ENCODE measurements at regions not wholly inside any gene's neighbourhood (a gene's known extent, or its start where the extent isn't known, plus 50 kb on each side); places are given as distances from the start of the nearest gene placed in this dataset.
"Not testable (repeated sequence)": the region's sequence is repeated elsewhere in the genome, so short reads cannot be mapped to it uniquely, and the experiment has no call there.

- Histone ChIP-seq H3K27me3 (replicated peaks) (no peaks in the 10 kb centered on the region), H3K36me3 (replicated peaks) (no peaks in the 10 kb centered on the region), H3K4me3 (ENCODE audit: low read depth, low read length) (no peak overlapping the region), H3K27ac (no peak overlapping the region)
- DNase-seq = no peak
- in situ Hi-C loops (cut with HindIII; ENCODE audit: low pct_ligation_motif_present, low sequenced_read_pairs) = no loop called here
- TF ChIP-seq CTCF (IDR thresholded peaks at IDR 0.05; ENCODE audit: low read depth, low read length, missing control alignments) = no peak
Measured at GRCh38 chr7:16094651-16095050, 326.7 kb downstream of the CRPPA start.

GRCh38 chr7:16092711-16093110 lies 328.6 kb downstream of the CRPPA start:
- Histone ChIP-seq H3K4me3 (ENCODE audit: low read depth, low read length) (no peak overlapping the region), H3K36me3 (replicated peaks) (no peaks in the 10 kb centered on the region), H3K27ac (no peak overlapping the region), H3K27me3 (replicated peaks) (no peaks in the 10 kb centered on the region)
- TF ChIP-seq CTCF (IDR thresholded peaks at IDR 0.05; ENCODE audit: low read depth, low read length, missing control alignments) = no peak
- DNase-seq = no peak
- in situ Hi-C loops (cut with HindIII; ENCODE audit: low pct_ligation_motif_present, low sequenced_read_pairs) = no loop called here

GRCh38 chr7:16091701-16092310 lies 329.5 kb downstream of the CRPPA start:
- no peak for TF ChIP-seq CTCF (IDR thresholded peaks at IDR 0.05; ENCODE audit: low read depth, low read length, missing control alignments)
- no peak overlapping the region for H3K27ac ChIP-seq
- H3K27me3 ChIP-seq (replicated peaks) = no peaks in the 10 kb centered on the region
- DNase-seq = no peak
- H3K4me3 ChIP-seq (ENCODE audit: low read depth, low read length) = no peak overlapping the region
- in situ Hi-C loops (cut with HindIII; ENCODE audit: low pct_ligation_motif_present, low sequenced_read_pairs) = no loop called here
- H3K36me3 ChIP-seq (replicated peaks) = no peaks in the 10 kb centered on the region

- Histone ChIP-seq H3K27ac (no peak overlapping the region), H3K27me3 (replicated peaks) (no peaks in the 10 kb centered on the region), H3K4me3 (ENCODE audit: low read depth, low read length) (no peak overlapping the region), H3K36me3 (replicated peaks) (no peaks in the 10 kb centered on the region)
- DNase-seq = no peak
- in situ Hi-C loops (cut with HindIII; ENCODE audit: low pct_ligation_motif_present, low sequenced_read_pairs) = no loop called here
- TF ChIP-seq CTCF (IDR thresholded peaks at IDR 0.05; ENCODE audit: low read depth, low read length, missing control alignments) = no peak
Measured at GRCh38 chr7:16089801-16090200, 331.5 kb downstream of the CRPPA start.

- H3K27me3 ChIP-seq (replicated peaks) = no peaks in the 10 kb centered on the region
- no peaks in the 10 kb centered on the region for H3K36me3 ChIP-seq (replicated peaks)
- no peak overlapping the region for H3K27ac ChIP-seq
- TF ChIP-seq CTCF (IDR thresholded peaks at IDR 0.05; ENCODE audit: low read depth, low read length, missing control alignments) = no peak
- H3K4me3 ChIP-seq (ENCODE audit: low read depth, low read length) = no peak overlapping the region
- in situ Hi-C loops (cut with HindIII; ENCODE audit: low pct_ligation_motif_present, low sequenced_read_pairs) = no loop called here
- no peak for DNase-seq
Measured at GRCh38 chr7:16089191-16089590, 332.1 kb downstream of the CRPPA start.

- no peak overlapping the region for H3K4me3 ChIP-seq (ENCODE audit: low read depth, low read length)
- TF ChIP-seq CTCF (IDR thresholded peaks at IDR 0.05; ENCODE audit: low read depth, low read length, missing control alignments) = no peak
- H3K27me3 ChIP-seq (replicated peaks) = no peaks in the 10 kb centered on the region
- H3K36me3 ChIP-seq (replicated peaks) = no peaks in the 10 kb centered on the region
- no peak overlapping the region for H3K27ac ChIP-seq
- no peak for DNase-seq
- in situ Hi-C loops (cut with HindIII; ENCODE audit: low pct_ligation_motif_present, low sequenced_read_pairs) = no loop called here
Measured at GRCh38 chr7:16086743-16087142, 334.6 kb downstream of the CRPPA start.

GRCh38 chr7:16085780-16086179 lies 335.6 kb downstream of the CRPPA start:
- in situ Hi-C loops (cut with HindIII; ENCODE audit: low pct_ligation_motif_present, low sequenced_read_pairs); DNase-seq; H3K27ac ChIP-seq; H3K27me3 ChIP-seq (replicated peaks); H3K4me3 ChIP-seq (ENCODE audit: low read depth, low read length); H3K36me3 ChIP-seq (replicated peaks): not testable (repeated sequence)
